Chondrocyte (in vitro differentiated cells): ENCODE measurements at regions not wholly inside any gene's neighbourhood (a gene's known extent, or its start where the extent isn't known, plus 50 kb on each side); places are given as distances from the start of the nearest gene placed in this dataset.

ENCODE experiments used
- DNase-seq: peaks from one replicate; pipeline ENCODE4 v3.0.0; 2021; ENCODE audit warnings: mixed read lengths, low spot score
- H3K27ac Mint-ChIP-seq: one replicate; pipeline ENCODE4 v1.8.0; 2021; ENCODE audit warnings: mild to moderate bottlenecking, moderate library complexity, mixed read lengths; ENCODE audit not compliant: unreplicated experiment
- H3K27me3 Mint-ChIP-seq: 2 replicates; pipeline ENCODE4 v1.8.0; 2021; ENCODE audit warnings: low read depth, mixed read lengths
- H3K36me3 Mint-ChIP-seq: 2 replicates; pipeline ENCODE4 v1.8.0; 2021; ENCODE audit warnings: low read depth, mixed read lengths
- H3K4me1 Mint-ChIP-seq: 2 replicates; pipeline ENCODE4 v1.8.0; 2021; ENCODE audit warnings: low read depth, mild to moderate bottlenecking, mixed read lengths
- H3K4me3 Mint-ChIP-seq: one replicate; pipeline ENCODE4 v1.8.0; 2021; ENCODE audit warnings: mild to moderate bottlenecking, moderate library complexity, mixed read lengths; ENCODE audit not compliant: unreplicated experiment
- H3K9me3 Mint-ChIP-seq: 2 replicates; pipeline ENCODE4 v1.8.0; 2021; ENCODE audit warnings: low read depth, mixed read lengths
- CTCF ChIP-seq: fragments of 200-600 bp; sonication (generic); IDR thresholded peaks from 2 replicates; pipeline ENCODE4 v1.5.0; 2021; ENCODE audit warnings: antibody characterized with exemption, mild to moderate bottlenecking, moderate library complexity

DNA sequence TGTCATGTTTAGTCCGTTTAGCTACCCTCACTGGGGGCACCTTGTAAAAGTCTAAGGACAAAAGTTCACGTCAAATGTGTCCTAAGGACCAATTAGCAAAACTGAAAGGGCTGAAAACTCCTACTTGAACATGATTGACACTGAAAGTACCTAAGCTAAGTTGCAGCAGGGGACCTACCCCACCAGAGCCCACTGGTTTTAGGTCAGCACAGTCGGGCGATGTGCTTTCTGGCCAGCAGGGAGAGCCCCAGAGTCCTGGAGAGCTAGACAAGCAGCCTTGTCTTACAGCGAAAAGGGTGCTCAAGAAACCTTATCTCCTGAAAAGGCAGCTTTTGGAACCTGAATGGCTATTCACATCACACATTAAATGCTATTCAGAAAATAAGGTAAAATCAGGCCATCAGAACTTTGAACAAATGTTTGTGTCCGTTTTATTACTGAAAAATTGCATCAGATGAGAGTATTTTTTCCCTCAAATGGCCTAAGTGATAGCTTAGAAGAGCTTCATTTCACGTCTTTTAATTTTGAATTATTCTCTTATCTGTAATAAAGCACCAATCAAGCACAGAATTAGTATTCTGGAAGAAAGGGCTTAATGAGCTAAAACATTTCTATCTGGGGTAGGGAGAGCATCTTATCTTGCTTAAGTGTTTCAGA is 52.2 kb upstream of the MKI67 start:
- H3K4me3 Mint-ChIP-seq = no peak overlapping the region
- no peaks in the 10 kb centered on the region for H3K27me3 Mint-ChIP-seq
- H3K4me1 Mint-ChIP-seq = no peaks in the 10 kb centered on the region
- H3K27ac Mint-ChIP-seq = no peak overlapping the region
- peaks cover 35% of the 10 kb centered on the region for H3K9me3 Mint-ChIP-seq
- no peak for DNase-seq
- peaks cover 4% of the 10 kb centered on the region for H3K36me3 Mint-ChIP-seq
- peak; percentile 51 for TF ChIP-seq CTCF

DNA sequence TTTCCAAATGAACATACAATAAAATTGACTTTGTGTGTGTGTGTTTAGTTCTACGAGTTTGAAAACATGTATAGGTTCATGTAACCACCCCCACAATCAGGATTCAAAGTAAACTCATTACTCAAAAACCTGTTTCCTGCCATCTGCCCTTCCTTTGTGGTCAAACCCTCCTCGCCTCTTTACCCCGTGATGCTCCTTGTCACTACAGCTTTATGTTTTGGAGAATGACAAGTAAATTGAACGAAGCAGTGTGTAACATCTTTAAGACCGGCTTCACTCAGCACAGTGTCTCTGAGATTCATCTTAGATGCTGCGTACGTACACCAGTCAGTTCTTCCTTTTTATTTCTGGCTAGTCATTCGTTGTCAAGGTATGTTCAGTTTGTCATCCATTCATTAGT is 54.6 kb upstream of the MKI67 start:
- Mint-ChIP-seq H3K4me3 (no peak overlapping the region), H3K4me1 (no peaks in the 10 kb centered on the region), H3K9me3 (peaks cover 20% of the 10 kb centered on the region), H3K36me3 (peaks cover 1% of the 10 kb centered on the region), H3K27me3 (peaks cover 8% of the 10 kb centered on the region), H3K27ac (no peak overlapping the region)
- TF ChIP-seq CTCF = no peak
- DNase-seq = no peak

DNA sequence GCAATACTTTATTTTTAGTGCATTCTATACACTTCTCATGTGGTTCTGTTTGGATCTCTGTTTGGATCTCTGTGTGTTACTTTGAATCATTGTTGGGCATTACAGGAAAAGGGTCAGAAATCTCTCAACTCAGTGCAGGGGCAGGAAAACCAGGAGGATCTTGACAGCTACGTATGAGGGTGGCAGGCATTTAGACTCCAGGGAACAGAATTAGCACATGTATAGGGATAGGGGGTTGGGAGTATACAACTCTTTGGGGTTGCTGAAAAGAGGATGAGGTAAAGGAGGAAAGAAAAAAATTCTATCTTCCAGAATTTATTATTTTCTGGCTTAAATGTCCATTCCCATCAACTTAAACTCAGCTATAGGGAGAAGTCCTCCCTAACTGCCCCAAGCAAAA is 59.4 kb upstream of the MKI67 start:
- Mint-ChIP-seq H3K4me3 (no peak overlapping the region), H3K9me3 (peaks cover 12% of the 10 kb centered on the region), H3K36me3 (peaks cover 1% of the 10 kb centered on the region), H3K27me3 (peaks cover 30% of the 10 kb centered on the region), H3K4me1 (peaks cover 4% of the 10 kb centered on the region), H3K27ac (no peak overlapping the region)
- no peak for TF ChIP-seq CTCF
- no peak for DNase-seq

DNA sequence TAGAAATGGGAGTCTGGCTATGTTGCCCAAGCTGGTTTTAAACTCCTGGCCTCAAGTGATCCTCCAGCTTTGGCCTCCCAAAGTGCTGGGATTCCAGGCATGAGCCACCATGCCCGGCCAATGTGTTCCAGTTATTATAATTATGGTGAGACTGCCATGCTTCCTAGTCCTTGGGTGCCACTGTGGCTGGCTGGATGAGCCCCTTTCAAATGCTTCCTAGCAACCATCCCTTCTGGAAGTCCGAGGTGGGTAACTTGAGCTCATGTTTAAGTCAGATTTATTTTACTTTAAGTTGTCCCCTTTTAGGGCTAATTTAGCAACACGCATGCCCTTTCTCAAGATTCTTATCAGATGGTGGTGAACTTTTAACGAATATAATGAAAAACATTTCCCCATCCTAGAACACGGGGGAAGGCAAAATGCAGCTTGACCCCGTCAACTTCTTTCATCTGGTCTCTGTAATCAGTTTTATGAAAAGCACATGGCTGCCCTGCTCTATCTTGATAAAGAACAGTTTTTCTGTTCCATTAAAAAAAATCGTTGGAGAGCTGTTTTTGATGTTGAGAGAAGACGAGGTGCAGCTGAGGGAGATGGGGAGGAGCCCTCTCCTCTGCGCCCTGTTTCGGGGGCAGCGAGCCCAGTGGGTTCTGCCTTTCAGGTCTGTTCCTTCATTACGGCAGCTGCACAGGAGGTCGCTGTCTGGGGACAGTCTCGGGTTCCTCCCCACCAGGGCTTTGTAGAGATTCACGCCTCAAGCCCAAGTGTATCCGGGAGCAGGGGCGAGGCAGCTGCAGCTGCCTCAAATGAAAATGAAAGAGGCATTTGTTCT is 61.0 kb upstream of the MKI67 start:
- no peak for DNase-seq

More for the DNA sequence above, 61.0 kb upstream of the MKI67 start:
- H3K27ac Mint-ChIP-seq = no peak overlapping the region
- H3K4me1 Mint-ChIP-seq = peaks cover 4% of the 10 kb centered on the region
- TF ChIP-seq CTCF = no peak
- H3K27me3 Mint-ChIP-seq = peaks cover 30% of the 10 kb centered on the region
- peaks cover 1% of the 10 kb centered on the region for H3K36me3 Mint-ChIP-seq
- H3K4me3 Mint-ChIP-seq = peak overlapping the region; percentile 13
- H3K9me3 Mint-ChIP-seq = peaks cover 12% of the 10 kb centered on the region
